ENCODE measurements at regions not wholly inside any gene's neighbourhood (a gene's known extent, or its start where the extent isn't known, plus 50 kb on each side); places are given as distances from the start of the nearest gene placed in this dataset.
"Not testable (repeated sequence)": the region's sequence is repeated elsewhere in the genome, so short reads cannot be mapped to it uniquely, and the experiment has no call there.

GRCh38 chr9:41771693-41772092 is 357.5 kb downstream of the CNTNAP3B start:
- DNase-seq (ENCODE audit: low read depth in 3 of 3, low spot score in 1 of 3), result not testable (repeated sequence)

- not testable (repeated sequence) for DNase-seq (ENCODE audit: low read depth in 3 of 3, low spot score in 1 of 3)
Measured at GRCh38 chr9:41754822-41755221, 374.4 kb downstream of the CNTNAP3B start.

GRCh38 chr9:41754403-41754802 is 374.8 kb downstream of the CNTNAP3B start:
- DNase-seq (ENCODE audit: low read depth in 3 of 3, low spot score in 1 of 3), result not testable (repeated sequence)

GRCh38 chr9:41741897-41742296 is 387.3 kb downstream of the CNTNAP3B start:
- not testable (repeated sequence) for DNase-seq (ENCODE audit: low read depth in 3 of 3, low spot score in 1 of 3)

GRCh38 chr9:41741173-41741572 is 388.1 kb downstream of the CNTNAP3B start:
- DNase-seq (ENCODE audit: low read depth in 3 of 3, low spot score in 1 of 3), result not testable (repeated sequence)

GRCh38 chr9:41738681-41739080 is 390.5 kb downstream of the CNTNAP3B start:
- DNase-seq (ENCODE audit: low read depth in 3 of 3, low spot score in 1 of 3), result not testable (repeated sequence)

- DNase-seq (ENCODE audit: low read depth in 3 of 3, low spot score in 1 of 3), result not testable (repeated sequence)
Measured at GRCh38 chr9:41699190-41699589, 430.0 kb downstream of the CNTNAP3B start.

- not testable (repeated sequence) for DNase-seq (ENCODE audit: low read depth in 3 of 3, low spot score in 1 of 3)
Measured at GRCh38 chr9:41697080-41697479, 432.1 kb downstream of the CNTNAP3B start.

GRCh38 chr9:41679312-41679711 is 449.9 kb downstream of the CNTNAP3B start:
- not testable (repeated sequence) for DNase-seq (ENCODE audit: low read depth in 3 of 3, low spot score in 1 of 3)

GRCh38 chr9:41663497-41664036 is 465.7 kb downstream of the CNTNAP3B start:
- DNase-seq (ENCODE audit: low read depth in 3 of 3, low spot score in 1 of 3), result not testable (repeated sequence)

- DNase-seq (ENCODE audit: low read depth in 3 of 3, low spot score in 1 of 3), result not testable (repeated sequence)
Measured at GRCh38 chr9:41658706-41659105, 469.6 kb upstream of the ZNG1F start.

GRCh38 chr9:41658116-41658515 is 469.0 kb upstream of the ZNG1F start:
- not testable (repeated sequence) for DNase-seq (ENCODE audit: low read depth in 3 of 3, low spot score in 1 of 3)

GRCh38 chr9:41657141-41657540 is 468.0 kb upstream of the ZNG1F start:
- not testable (repeated sequence) for DNase-seq (ENCODE audit: low read depth in 3 of 3, low spot score in 1 of 3)

- DNase-seq (ENCODE audit: low read depth in 3 of 3, low spot score in 1 of 3), result not testable (repeated sequence)
Measured at GRCh38 chr9:41655071-41655554, 466.0 kb upstream of the ZNG1F start.

- DNase-seq (ENCODE audit: low read depth in 3 of 3, low spot score in 1 of 3), result not testable (repeated sequence)
Measured at GRCh38 chr9:41654349-41654748, 465.2 kb upstream of the ZNG1F start.

- DNase-seq (ENCODE audit: low read depth in 3 of 3, low spot score in 1 of 3), result not testable (repeated sequence)
Measured at GRCh38 chr9:41653560-41654340, 464.6 kb upstream of the ZNG1F start.

GRCh38 chr9:41652800-41653199 is 463.7 kb upstream of the ZNG1F start:
- DNase-seq (ENCODE audit: low read depth in 3 of 3, low spot score in 1 of 3), result not testable (repeated sequence)

- not testable (repeated sequence) for DNase-seq (ENCODE audit: low read depth in 3 of 3, low spot score in 1 of 3)
Measured at GRCh38 chr9:41652100-41652713, 463.1 kb upstream of the ZNG1F start.

- DNase-seq (ENCODE audit: low read depth in 3 of 3, low spot score in 1 of 3), result not testable (repeated sequence)
Measured at GRCh38 chr9:41650086-41650485, 461.0 kb upstream of the ZNG1F start.

GRCh38 chr9:41648564-41648963 is 459.4 kb upstream of the ZNG1F start:
- not testable (repeated sequence) for DNase-seq (ENCODE audit: low read depth in 3 of 3, low spot score in 1 of 3)

- DNase-seq (ENCODE audit: low read depth in 3 of 3, low spot score in 1 of 3), result not testable (repeated sequence)
Measured at GRCh38 chr9:41646246-41646645, 457.1 kb upstream of the ZNG1F start.
